ENCODE measurements at regions not wholly inside any gene's neighbourhood (a gene's known extent, or its start where the extent isn't known, plus 50 kb on each side); places are given as distances from the start of the nearest gene placed in this dataset.

GRCh38 chr3:193955719-193956118 lies 180.2 kb upstream of the HES1 start:
- no peak for DNase-seq (ENCODE audit: low spot score)
- no peak for ATAC-seq (ENCODE audit: low read depth)
- TF ChIP-seq CTCF (IDR thresholded peaks at IDR 0.05; ENCODE audit: poor library complexity, severe bottlenecking), result no peak
- Histone ChIP-seq H3K27ac (ENCODE audit: poor library complexity, severe bottlenecking) (no peak overlapping the region), H3K9me3 (ENCODE audit: severe bottlenecking) (peaks cover 16% of the 10 kb centered on the region), H3K4me1 (ENCODE audit: insufficient read depth, poor library complexity, severe bottlenecking) (peaks cover 16% of the 10 kb centered on the region), H3K27me3 (ENCODE audit: insufficient read depth, poor library complexity, severe bottlenecking) (no peaks in the 10 kb centered on the region), H3K4me3 (ENCODE audit: severe bottlenecking) (no peak overlapping the region), H3K36me3 (ENCODE audit: low read depth) (no peaks in the 10 kb centered on the region)

DNA sequence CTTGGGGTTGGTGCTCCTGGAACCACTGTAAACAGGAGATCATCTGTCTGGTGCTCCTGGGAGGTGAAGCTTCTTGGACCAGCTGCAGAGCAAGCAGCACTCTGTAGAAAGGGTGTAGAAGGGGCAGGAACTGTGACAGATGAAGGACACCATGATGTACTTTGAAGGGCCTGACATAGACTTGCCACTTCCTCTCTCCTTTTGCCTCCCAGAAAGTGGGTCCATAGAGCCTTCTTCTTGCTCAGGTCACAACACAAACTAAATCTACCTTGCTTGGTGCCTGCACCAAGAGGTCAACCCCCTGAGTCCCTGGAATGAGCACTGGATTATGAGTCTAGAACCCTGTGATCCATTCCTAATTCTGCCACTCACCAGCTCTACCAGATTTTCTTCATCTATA lies 176.1 kb upstream of the HES1 start:
- Histone ChIP-seq H3K36me3 (ENCODE audit: low read depth) (no peaks in the 10 kb centered on the region), H3K27ac (ENCODE audit: poor library complexity, severe bottlenecking) (no peak overlapping the region), H3K4me3 (ENCODE audit: severe bottlenecking) (no peak overlapping the region), H3K27me3 (ENCODE audit: insufficient read depth, poor library complexity, severe bottlenecking) (no peaks in the 10 kb centered on the region), H3K9me3 (ENCODE audit: severe bottlenecking) (peaks cover 3% of the 10 kb centered on the region), H3K4me1 (ENCODE audit: insufficient read depth, poor library complexity, severe bottlenecking) (no peaks in the 10 kb centered on the region)
- no peak for TF ChIP-seq CTCF (IDR thresholded peaks at IDR 0.05; ENCODE audit: poor library complexity, severe bottlenecking)
- ATAC-seq (ENCODE audit: low read depth), result no peak
- DNase-seq (ENCODE audit: low spot score), result no peak

DNA sequence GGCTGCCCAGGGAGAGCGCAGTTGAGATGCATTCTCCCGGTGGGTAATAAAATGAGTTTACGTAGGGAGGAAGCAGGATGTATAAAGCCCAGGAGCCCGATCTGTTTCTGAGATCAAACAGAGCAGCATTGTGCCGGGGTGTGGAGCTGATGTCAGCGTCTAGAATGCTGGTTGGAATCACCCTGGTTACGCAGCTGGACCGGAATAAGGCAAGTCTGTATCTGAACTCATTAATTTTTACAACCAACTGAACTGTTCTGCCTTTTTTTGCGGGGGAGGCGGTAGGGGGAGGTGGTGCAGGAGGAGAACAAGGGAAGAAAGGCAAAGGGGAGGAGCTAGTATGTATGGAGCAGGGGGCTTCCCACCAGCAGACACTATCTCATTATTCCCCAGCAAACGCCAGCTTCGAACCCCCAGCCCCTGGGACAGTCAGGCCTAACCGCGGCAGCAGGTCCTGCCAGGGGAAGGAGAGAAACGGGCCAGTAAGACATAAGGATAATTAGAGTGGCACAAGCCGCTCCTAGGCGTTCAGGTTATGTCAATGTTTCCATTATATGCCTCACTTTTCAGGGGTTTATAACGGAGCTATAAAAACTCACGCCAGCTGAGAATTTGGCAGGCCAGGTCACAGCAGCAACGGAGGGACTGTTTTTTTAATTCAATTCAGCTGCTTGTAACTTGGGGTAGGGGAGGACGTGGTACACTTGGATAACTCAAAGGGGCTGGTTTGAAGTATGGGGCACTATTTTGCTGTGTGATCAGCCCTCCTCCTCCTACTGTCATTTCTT lies 175.3 kb upstream of the HES1 start:
- Histone ChIP-seq H3K36me3 (ENCODE audit: low read depth) (no peaks in the 10 kb centered on the region), H3K4me3 (ENCODE audit: severe bottlenecking) (no peak overlapping the region), H3K27me3 (ENCODE audit: insufficient read depth, poor library complexity, severe bottlenecking) (no peaks in the 10 kb centered on the region), H3K27ac (ENCODE audit: poor library complexity, severe bottlenecking) (no peak overlapping the region), H3K9me3 (ENCODE audit: severe bottlenecking) (no peaks in the 10 kb centered on the region), H3K4me1 (ENCODE audit: insufficient read depth, poor library complexity, severe bottlenecking) (no peaks in the 10 kb centered on the region)
- DNase-seq (ENCODE audit: low spot score) (no peak), ATAC-seq (ENCODE audit: low read depth) (no peak)
- TF ChIP-seq CTCF (IDR thresholded peaks at IDR 0.05; ENCODE audit: poor library complexity, severe bottlenecking), result no peak

GRCh38 chr3:193962986-193963685 lies 172.8 kb upstream of the HES1 start:
- ATAC-seq (ENCODE audit: low read depth) (no peak), DNase-seq (ENCODE audit: low spot score) (no peak)
- Histone ChIP-seq H3K36me3 (ENCODE audit: low read depth) (no peaks in the 10 kb centered on the region), H3K27ac (ENCODE audit: poor library complexity, severe bottlenecking) (no peak overlapping the region), H3K4me1 (ENCODE audit: insufficient read depth, poor library complexity, severe bottlenecking) (no peaks in the 10 kb centered on the region), H3K9me3 (ENCODE audit: severe bottlenecking) (no peaks in the 10 kb centered on the region), H3K27me3 (ENCODE audit: insufficient read depth, poor library complexity, severe bottlenecking) (no peaks in the 10 kb centered on the region), H3K4me3 (ENCODE audit: severe bottlenecking) (no peak overlapping the region)
- no peak for TF ChIP-seq CTCF (IDR thresholded peaks at IDR 0.05; ENCODE audit: poor library complexity, severe bottlenecking)

Data from RWPE2 (cell line).